ENCODE measurements at regions not wholly inside any gene's neighbourhood (a gene's known extent, or its start where the extent isn't known, plus 50 kb on each side); places are given as distances from the start of the nearest gene placed in this dataset.

DNA sequence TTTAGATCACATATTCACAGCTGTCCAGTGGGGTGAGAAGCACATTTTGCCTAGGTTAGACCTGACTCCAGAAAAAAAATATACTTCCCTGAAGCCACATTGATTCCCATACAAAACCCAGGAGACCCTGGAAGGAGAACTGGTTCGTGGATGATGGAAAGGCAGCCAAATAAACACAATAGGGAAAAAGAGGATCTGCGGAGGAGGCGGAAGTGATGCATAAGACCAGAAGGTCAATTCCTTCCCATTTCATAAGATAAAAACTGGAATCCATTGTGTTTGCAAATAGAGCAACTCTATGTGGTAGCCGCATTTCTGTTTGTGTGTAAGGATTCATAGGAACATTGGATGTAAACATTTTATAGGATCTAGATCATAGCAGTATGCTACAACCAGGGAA is 781.9 kb upstream of the GRM7 start:
- Mint-ChIP-seq H3K9me3 (peaks cover 5% of the 10 kb centered on the region), H3K36me3 (ENCODE audit: low read depth) (no peaks in the 10 kb centered on the region), H3K27me3 (ENCODE audit: low read depth, poor library complexity) (peaks cover 2% of the 10 kb centered on the region), H3K27ac (no peak overlapping the region), H3K4me3 (no peak overlapping the region), H3K4me1 (no peaks in the 10 kb centered on the region)
- DNase-seq = no peak
- TF ChIP-seq, protein P1, sequence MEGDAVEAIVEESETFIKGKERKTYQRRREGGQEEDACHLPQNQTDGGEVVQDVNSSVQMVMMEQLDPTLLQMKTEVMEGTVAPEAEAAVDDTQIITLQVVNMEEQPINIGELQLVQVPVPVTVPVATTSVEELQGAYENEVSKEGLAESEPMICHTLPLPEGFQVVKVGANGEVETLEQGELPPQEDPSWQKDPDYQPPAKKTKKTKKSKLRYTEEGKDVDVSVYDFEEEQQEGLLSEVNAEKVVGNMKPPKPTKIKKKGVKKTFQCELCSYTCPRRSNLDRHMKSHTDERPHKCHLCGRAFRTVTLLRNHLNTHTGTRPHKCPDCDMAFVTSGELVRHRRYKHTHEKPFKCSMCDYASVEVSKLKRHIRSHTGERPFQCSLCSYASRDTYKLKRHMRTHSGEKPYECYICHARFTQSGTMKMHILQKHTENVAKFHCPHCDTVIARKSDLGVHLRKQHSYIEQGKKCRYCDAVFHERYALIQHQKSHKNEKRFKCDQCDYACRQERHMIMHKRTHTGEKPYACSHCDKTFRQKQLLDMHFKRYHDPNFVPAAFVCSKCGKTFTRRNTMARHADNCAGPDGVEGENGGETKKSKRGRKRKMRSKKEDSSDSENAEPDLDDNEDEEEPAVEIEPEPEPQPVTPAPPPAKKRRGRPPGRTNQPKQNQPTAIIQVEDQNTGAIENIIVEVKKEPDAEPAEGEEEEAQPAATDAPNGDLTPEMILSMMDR (IDR thresholded peaks at IDR 0.05) = no peak

DNA sequence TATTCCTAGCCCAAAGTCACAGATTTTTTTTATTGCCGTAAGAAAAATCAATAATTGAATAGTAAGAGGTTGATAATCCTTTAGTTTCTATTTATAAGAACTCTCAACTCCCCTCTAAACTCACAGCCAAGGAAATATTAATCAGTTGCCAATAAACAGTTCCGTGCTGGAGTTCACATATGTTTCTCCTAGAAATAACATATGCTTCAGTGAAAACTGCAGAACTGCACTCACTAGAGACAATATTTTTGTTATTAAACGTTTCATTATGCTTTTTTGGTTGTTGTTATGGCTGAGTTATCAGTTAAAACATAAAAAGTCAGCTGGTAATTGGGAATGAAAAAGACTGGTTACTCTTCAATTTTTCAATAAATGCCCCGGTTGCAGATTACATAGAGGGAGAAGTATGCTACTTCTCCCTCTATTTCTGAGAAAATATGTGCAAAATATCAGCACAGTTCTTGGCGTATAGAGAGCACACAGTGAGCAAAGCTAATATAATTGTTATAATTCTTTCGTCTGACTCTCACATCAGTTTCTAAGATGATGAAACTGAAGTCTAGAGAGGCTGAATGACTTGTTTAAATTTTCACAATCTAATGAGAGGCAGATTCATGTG is 781.2 kb upstream of the GRM7 start:
- DNase-seq = no peak
- Mint-ChIP-seq H3K4me1 (no peaks in the 10 kb centered on the region), H3K27ac (no peak overlapping the region), H3K9me3 (peaks cover 5% of the 10 kb centered on the region), H3K27me3 (ENCODE audit: low read depth, poor library complexity) (peaks cover 2% of the 10 kb centered on the region), H3K36me3 (ENCODE audit: low read depth) (no peaks in the 10 kb centered on the region), H3K4me3 (no peak overlapping the region)
- TF ChIP-seq, protein P1 (IDR thresholded peaks at IDR 0.05) = no peak

DNA sequence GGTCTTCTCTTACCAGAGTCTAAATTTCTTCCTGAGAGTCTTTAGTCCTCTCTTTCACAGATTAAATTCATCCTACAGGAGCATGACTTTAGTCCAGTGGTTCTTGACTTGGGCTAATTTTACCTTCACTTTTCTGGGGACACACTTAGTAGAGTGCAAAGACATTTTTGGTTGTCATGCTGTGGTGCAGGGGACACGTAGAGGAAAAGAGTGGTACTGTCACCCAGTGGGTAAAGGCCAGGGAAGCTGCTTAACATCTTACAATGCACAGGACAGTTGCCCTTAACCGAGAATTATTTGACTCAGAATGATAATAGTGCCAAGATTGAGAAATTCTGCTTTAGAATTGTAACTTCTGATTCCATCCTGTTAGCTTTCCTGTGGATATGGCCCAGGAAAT is 772.5 kb upstream of the GRM7 start:
- H3K27me3 Mint-ChIP-seq (ENCODE audit: low read depth, poor library complexity) = no peaks in the 10 kb centered on the region

DNA sequence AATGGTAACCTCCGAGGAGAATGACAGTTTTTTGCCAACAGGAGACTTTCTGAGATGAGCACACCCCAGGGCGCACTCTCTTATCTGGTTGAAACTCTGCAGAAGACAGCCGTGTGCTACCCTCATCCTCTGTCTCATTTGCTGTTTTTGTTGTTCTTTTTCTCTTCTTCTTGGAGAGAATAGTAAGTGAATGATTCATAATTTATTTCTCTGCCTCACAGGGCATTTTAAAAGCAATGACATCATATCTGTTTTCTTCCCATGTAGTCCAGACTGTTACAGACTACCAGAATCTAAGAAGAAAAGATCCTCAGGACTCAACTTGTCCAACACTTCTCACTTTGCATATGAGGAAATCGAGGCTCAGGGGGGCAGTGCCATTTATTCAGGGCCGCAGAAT is 771.1 kb upstream of the GRM7 start:
- no peak for DNase-seq
- H3K27ac Mint-ChIP-seq = no peak overlapping the region
- H3K9me3 Mint-ChIP-seq = no peaks in the 10 kb centered on the region
- no peaks in the 10 kb centered on the region for H3K4me1 Mint-ChIP-seq
- no peak overlapping the region for H3K4me3 Mint-ChIP-seq
- TF ChIP-seq, protein P1 (IDR thresholded peaks at IDR 0.05) = no peak
- no peaks in the 10 kb centered on the region for H3K27me3 Mint-ChIP-seq (ENCODE audit: low read depth, poor library complexity)
- no peaks in the 10 kb centered on the region for H3K36me3 Mint-ChIP-seq (ENCODE audit: low read depth)

More for the DNA sequence above, 772.5 kb upstream of the GRM7 start:
- H3K27ac Mint-ChIP-seq = no peak overlapping the region
- H3K36me3 Mint-ChIP-seq (ENCODE audit: low read depth) = no peaks in the 10 kb centered on the region
- H3K4me1 Mint-ChIP-seq = no peaks in the 10 kb centered on the region
- no peak for DNase-seq
- TF ChIP-seq, protein P1 (IDR thresholded peaks at IDR 0.05) = no peak
- no peaks in the 10 kb centered on the region for H3K9me3 Mint-ChIP-seq
- H3K4me3 Mint-ChIP-seq = no peak overlapping the region

DNA sequence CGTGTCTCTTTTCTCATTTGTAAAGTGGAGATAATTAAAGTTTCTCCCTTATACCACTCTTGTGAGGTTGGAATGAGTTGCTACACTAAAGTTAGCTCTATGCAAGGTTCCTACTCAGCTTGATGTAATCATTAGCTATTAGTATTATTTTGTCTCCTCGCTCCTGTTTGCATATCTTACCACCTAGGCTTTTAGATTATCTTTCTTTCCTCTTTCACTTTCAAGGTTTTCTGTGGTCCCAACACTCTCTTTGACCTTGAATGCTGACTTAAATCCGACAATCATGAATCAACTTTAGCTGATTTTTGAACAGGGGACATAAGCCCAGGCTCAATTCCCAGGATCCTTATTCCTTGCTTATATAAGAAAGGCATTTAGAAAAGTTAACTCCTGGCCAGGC is 769.7 kb upstream of the GRM7 start:
- H3K9me3 Mint-ChIP-seq = no peaks in the 10 kb centered on the region
- no peaks in the 10 kb centered on the region for H3K27me3 Mint-ChIP-seq (ENCODE audit: low read depth, poor library complexity)
- TF ChIP-seq, protein P1 (IDR thresholded peaks at IDR 0.05) = no peak
- no peaks in the 10 kb centered on the region for H3K36me3 Mint-ChIP-seq (ENCODE audit: low read depth)
- H3K4me3 Mint-ChIP-seq = no peak overlapping the region
- DNase-seq = no peak
- no peaks in the 10 kb centered on the region for H3K4me1 Mint-ChIP-seq
- H3K27ac Mint-ChIP-seq = no peak overlapping the region

DNA sequence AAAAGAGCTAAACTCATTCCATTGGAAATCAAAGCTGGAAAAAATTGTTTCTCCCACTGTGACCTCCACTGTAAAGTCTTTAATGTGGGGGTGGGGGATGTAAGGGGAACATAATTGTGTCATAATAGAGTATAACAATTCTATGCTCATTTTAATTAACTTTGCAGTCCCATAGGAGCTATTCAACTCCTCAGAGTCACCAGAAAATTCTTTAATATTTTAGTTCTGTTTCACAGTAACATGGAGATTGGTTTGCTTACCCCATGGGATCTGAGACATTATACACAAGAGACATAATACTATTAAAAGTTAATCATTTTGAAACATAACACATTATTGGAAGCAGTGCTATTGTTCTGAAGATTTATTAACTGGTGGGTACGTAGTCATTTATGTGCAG is 765.9 kb upstream of the GRM7 start:
- no peaks in the 10 kb centered on the region for H3K27me3 Mint-ChIP-seq (ENCODE audit: low read depth, poor library complexity)
- TF ChIP-seq, protein P1 (IDR thresholded peaks at IDR 0.05) = no peak
- no peaks in the 10 kb centered on the region for H3K36me3 Mint-ChIP-seq (ENCODE audit: low read depth)
- no peak overlapping the region for H3K4me3 Mint-ChIP-seq
- no peaks in the 10 kb centered on the region for H3K4me1 Mint-ChIP-seq
- DNase-seq = no peak
- no peaks in the 10 kb centered on the region for H3K9me3 Mint-ChIP-seq
- no peak overlapping the region for H3K27ac Mint-ChIP-seq

Measured in nephron progenitor cell (in vitro differentiated cells).